DOHH2 (cell line): ENCODE measurements at regions not wholly inside any gene's neighbourhood (a gene's known extent, or its start where the extent isn't known, plus 50 kb on each side); places are given as distances from the start of the nearest gene placed in this dataset.

Source experiments
- EZH2phosphoT487 ChIP-seq: fragments of 200-600 bp; sonication (generic); IDR thresholded peaks from 2 replicates; pipeline ENCODE4 v1.6.1; 2017; ENCODE audit warnings: borderline replicate concordance, mild to moderate bottlenecking, antibody characterized with exemption, low read length, moderate library complexity, mixed read lengths
- TF ChIP-seq, protein P1 (sequence below): fragments of 200-600 bp; sonication (generic); IDR thresholded peaks from one replicate; pipeline ENCODE4 v1.5.1; 2014; ENCODE audit warnings: antibody characterized with exemption, mild to moderate bottlenecking, low read depth, low read length; ENCODE audit not compliant: poor library complexity, severe bottlenecking

DNA sequence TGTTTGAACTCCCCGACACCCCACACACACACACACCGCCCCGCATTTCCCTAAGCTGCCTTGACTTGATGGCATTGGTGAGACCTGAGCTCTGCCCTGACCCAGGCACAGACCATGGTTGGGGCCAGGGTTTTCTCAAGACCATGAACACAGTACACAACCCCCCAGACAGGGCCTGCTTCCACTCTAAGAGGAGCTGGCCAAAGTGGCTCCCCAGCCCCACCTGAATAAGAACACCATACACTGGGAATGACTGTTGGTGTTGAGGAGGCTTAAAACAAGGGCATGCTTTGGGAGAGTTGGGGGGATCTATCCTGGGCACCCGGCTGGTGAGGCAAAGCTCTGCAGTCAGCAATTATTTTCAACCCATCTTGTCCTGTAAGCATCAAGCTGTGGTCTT, 77.6 kb upstream of the SYT6 start:
- TF ChIP-seq, protein P1, sequence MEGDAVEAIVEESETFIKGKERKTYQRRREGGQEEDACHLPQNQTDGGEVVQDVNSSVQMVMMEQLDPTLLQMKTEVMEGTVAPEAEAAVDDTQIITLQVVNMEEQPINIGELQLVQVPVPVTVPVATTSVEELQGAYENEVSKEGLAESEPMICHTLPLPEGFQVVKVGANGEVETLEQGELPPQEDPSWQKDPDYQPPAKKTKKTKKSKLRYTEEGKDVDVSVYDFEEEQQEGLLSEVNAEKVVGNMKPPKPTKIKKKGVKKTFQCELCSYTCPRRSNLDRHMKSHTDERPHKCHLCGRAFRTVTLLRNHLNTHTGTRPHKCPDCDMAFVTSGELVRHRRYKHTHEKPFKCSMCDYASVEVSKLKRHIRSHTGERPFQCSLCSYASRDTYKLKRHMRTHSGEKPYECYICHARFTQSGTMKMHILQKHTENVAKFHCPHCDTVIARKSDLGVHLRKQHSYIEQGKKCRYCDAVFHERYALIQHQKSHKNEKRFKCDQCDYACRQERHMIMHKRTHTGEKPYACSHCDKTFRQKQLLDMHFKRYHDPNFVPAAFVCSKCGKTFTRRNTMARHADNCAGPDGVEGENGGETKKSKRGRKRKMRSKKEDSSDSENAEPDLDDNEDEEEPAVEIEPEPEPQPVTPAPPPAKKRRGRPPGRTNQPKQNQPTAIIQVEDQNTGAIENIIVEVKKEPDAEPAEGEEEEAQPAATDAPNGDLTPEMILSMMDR: no peak
- TF ChIP-seq EZH2phosphoT487: no peak
